Osteocyte (in vitro differentiated cells): ENCODE measurements at regions not wholly inside any gene's neighbourhood (a gene's known extent, or its start where the extent isn't known, plus 50 kb on each side); places are given as distances from the start of the nearest gene placed in this dataset.

Experiments used
- DNase-seq: peaks from one replicate; pipeline ENCODE4 v3.0.0; 2021; ENCODE audit warnings: mixed read lengths; ENCODE audit not compliant: unreplicated experiment; ENCODE audit errors: extremely low spot score
- H3K27ac Mint-ChIP-seq: one replicate; pipeline ENCODE4 v1.8.0; 2021; ENCODE audit warnings: mild to moderate bottlenecking, mixed read lengths; ENCODE audit not compliant: unreplicated experiment
- H3K27me3 Mint-ChIP-seq: one replicate; pipeline ENCODE4 v1.8.0; 2021; ENCODE audit warnings: mixed read lengths; ENCODE audit not compliant: unreplicated experiment
- H3K36me3 Mint-ChIP-seq: one replicate; pipeline ENCODE4 v1.8.0; 2021; ENCODE audit warnings: mixed read lengths; ENCODE audit not compliant: unreplicated experiment
- H3K4me1 Mint-ChIP-seq: one replicate; pipeline ENCODE4 v1.8.0; 2021; ENCODE audit warnings: mixed read lengths; ENCODE audit not compliant: unreplicated experiment
- H3K4me3 Mint-ChIP-seq: one replicate; pipeline ENCODE4 v1.8.0; 2021; ENCODE audit warnings: mild to moderate bottlenecking, moderate library complexity, mixed read lengths; ENCODE audit not compliant: unreplicated experiment
- H3K9me3 Mint-ChIP-seq: one replicate; pipeline ENCODE4 v1.8.0; 2021; ENCODE audit warnings: mixed read lengths; ENCODE audit not compliant: unreplicated experiment
- CTCF ChIP-seq: fragments of 200-600 bp; sonication (generic); IDR thresholded peaks from 2 replicates; pipeline ENCODE4 v1.5.0; 2021; ENCODE audit warnings: antibody characterized with exemption, mild to moderate bottlenecking, moderate library complexity

- H3K36me3 Mint-ChIP-seq: no peaks in the 10 kb centered on the region
- H3K9me3 Mint-ChIP-seq: no peaks in the 10 kb centered on the region
- peaks cover 2% of the 10 kb centered on the region for H3K4me1 Mint-ChIP-seq
- no peak overlapping the region for H3K27ac Mint-ChIP-seq
- DNase-seq: no peak
- peaks cover 15% of the 10 kb centered on the region for H3K27me3 Mint-ChIP-seq
- TF ChIP-seq CTCF: no peak
- H3K4me3 Mint-ChIP-seq: no peak overlapping the region
These were observed 195.8 kb upstream of the ARG1 start for GRCh38 chr6:131377112-131377705.

DNA sequence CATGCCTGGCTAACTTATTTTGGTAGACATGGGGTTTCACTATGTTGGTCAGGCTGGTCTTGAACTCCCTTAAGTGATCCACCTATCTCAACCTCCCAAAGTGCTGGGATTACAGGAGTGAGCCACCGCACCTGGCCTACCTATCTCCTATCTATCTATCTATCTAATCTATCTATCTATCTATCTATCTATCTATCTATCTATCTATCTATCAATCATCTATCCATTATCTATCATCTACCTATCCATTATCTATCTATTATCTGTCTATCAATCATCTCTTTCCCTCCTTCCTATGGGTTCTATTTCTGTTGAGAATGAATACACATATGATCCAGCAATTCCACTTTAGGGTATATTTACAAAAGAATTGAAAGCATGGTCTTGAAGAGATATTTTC is 194.2 kb upstream of the ARG1 start:
- Mint-ChIP-seq H3K4me1 (peaks cover 5% of the 10 kb centered on the region), H3K27me3 (peaks cover 6% of the 10 kb centered on the region), H3K9me3 (no peaks in the 10 kb centered on the region), H3K36me3 (no peaks in the 10 kb centered on the region), H3K27ac (no peak overlapping the region), H3K4me3 (no peak overlapping the region)
- TF ChIP-seq CTCF: no peak
- DNase-seq: no peak

- Mint-ChIP-seq H3K4me1 (peaks cover 11% of the 10 kb centered on the region), H3K9me3 (no peaks in the 10 kb centered on the region), H3K27ac (no peak overlapping the region), H3K27me3 (peaks cover 6% of the 10 kb centered on the region), H3K4me3 (no peak overlapping the region), H3K36me3 (no peaks in the 10 kb centered on the region)
- no peak for TF ChIP-seq CTCF
- no peak for DNase-seq
These were observed 193.1 kb upstream of the ARG1 start for GRCh38 chr6:131379948-131380347.

GRCh38 chr6:131381052-131381708 is 191.8 kb upstream of the ARG1 start:
- DNase-seq: no peak
- H3K4me3 Mint-ChIP-seq: no peak overlapping the region
- no peaks in the 10 kb centered on the region for H3K9me3 Mint-ChIP-seq
- no peak overlapping the region for H3K27ac Mint-ChIP-seq
- H3K4me1 Mint-ChIP-seq: peaks cover 11% of the 10 kb centered on the region
- H3K27me3 Mint-ChIP-seq: no peaks in the 10 kb centered on the region
- TF ChIP-seq CTCF: no peak
- H3K36me3 Mint-ChIP-seq: no peaks in the 10 kb centered on the region

- no peaks in the 10 kb centered on the region for H3K36me3 Mint-ChIP-seq
- peaks cover 11% of the 10 kb centered on the region for H3K4me1 Mint-ChIP-seq
- TF ChIP-seq CTCF: no peak
- H3K27ac Mint-ChIP-seq: no peak overlapping the region
- no peaks in the 10 kb centered on the region for H3K9me3 Mint-ChIP-seq
- no peak overlapping the region for H3K4me3 Mint-ChIP-seq
- DNase-seq: no peak
- no peaks in the 10 kb centered on the region for H3K27me3 Mint-ChIP-seq
These were observed 191.3 kb upstream of the ARG1 start for GRCh38 chr6:131381709-131382093.
